CD4-positive, alpha-beta T cell treated with Interleukin-17A for 4 hours (primary cell): ENCODE measurements at regions not wholly inside any gene's neighbourhood (a gene's known extent, or its start where the extent isn't known, plus 50 kb on each side); places are given as distances from the start of the nearest gene placed in this dataset.
"Not testable (repeated sequence)": the region's sequence is repeated elsewhere in the genome, so short reads cannot be mapped to it uniquely, and the experiment has no call there.

Experiments used
- DNase-seq: peaks from one replicate; pipeline ENCODE4 v3.0.0-alpha.2; 2020; ENCODE audit warnings: mixed read lengths

DNA sequence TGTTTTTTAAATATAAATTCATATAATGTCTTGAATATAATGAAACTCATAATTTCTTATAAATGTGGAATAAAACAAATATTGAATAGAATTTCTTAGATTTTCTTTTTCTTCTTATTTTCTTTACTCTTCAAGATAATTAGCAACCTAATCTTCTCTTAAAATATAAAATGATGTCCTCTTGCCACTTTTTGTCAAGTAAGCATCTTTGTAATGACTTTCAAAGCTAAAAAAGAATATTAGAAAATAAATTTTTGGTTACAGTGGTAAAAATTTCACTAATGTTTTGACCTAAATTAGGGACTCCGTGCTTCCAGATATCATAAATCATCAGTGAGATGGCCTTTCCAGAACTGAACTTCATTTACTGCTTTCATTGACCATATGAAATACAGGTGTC lies 846.4 kb downstream of the FRK start:
- DNase-seq: no peak

GRCh38 chr6:115203381-115203780 lies 857.3 kb downstream of the FRK start:
- DNase-seq: no peak

GRCh38 chr6:115194981-115195638 lies 852.3 kb upstream of the HS3ST5 start:
- no peak for DNase-seq

- no peak for DNase-seq
Measured at GRCh38 chr6:115191989-115192388, 849.2 kb upstream of the HS3ST5 start.

- DNase-seq: no peak
Measured at GRCh38 chr6:115190534-115190933, 847.7 kb upstream of the HS3ST5 start.

DNA sequence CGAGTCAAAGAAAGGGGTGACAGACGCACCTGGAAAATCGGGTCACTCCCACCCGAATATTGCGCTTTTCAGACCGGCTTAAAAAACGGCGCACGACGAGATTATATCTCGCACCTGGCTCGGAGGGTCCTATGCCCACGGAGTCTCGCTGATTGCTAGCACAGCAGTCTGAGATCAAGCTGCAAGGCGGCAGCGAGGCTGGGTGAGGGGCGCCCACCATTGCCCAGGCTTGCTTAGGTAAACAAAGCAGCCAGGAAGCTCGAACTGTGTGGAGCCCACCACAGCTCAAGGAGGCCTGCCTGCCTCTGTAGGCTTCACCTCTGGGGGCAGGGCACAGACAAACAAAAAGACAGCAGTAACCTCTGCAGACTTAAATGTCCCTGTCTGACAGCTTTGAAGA lies 832.6 kb upstream of the HS3ST5 start:
- DNase-seq: not testable (repeated sequence)

DNA sequence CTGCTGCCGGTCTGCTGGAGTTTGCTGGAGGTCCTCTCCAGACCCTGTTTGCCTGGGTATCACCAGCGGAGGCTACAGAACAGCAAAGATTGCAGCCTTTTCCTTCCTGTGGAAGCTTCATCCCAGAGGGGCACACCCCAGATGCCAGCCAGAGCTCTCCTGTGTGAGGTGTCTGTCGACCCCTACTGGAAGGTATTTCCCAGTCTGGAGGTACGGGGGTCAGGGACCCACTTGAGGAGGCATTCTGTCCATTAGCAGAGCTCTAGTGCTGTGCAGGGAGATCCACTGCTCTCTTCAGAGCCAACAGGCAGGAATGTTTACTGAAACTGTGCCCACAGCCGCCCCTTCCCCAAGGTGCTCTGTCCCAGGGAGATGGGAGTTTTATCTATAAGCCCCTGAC lies 823.1 kb upstream of the HS3ST5 start:
- not testable (repeated sequence) for DNase-seq

GRCh38 chr6:115159733-115160132 lies 816.9 kb upstream of the HS3ST5 start:
- no peak for DNase-seq

- no peak for DNase-seq
Measured at GRCh38 chr6:115137910-115138309, 795.1 kb upstream of the HS3ST5 start.

GRCh38 chr6:115133790-115134189 lies 791.0 kb upstream of the HS3ST5 start:
- no peak for DNase-seq

GRCh38 chr6:115131709-115132490 lies 789.1 kb upstream of the HS3ST5 start:
- no peak for DNase-seq

- not testable (repeated sequence) for DNase-seq
Measured at GRCh38 chr6:115121513-115121912, 778.7 kb upstream of the HS3ST5 start.

DNA sequence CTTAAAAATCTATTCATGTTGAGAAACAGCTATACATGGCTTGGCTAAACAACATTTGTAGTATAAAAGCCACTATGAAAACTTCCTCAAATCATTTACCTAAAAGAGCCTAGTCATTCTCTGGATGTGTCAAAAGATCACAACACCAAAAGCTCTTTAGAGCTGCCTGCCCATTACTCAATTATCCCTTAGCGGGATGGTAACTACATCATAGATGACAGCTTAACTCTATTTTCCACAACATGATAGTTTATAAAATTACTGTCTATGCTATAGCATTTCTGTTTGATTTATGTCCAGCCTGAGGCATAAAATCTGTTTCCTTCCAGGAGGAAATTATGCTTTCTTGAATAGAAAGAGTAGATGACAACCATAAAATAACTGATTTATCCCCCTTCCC lies 777.6 kb upstream of the HS3ST5 start:
- no peak for DNase-seq

GRCh38 chr6:115091461-115091860 lies 748.6 kb upstream of the HS3ST5 start:
- DNase-seq: no peak

DNA sequence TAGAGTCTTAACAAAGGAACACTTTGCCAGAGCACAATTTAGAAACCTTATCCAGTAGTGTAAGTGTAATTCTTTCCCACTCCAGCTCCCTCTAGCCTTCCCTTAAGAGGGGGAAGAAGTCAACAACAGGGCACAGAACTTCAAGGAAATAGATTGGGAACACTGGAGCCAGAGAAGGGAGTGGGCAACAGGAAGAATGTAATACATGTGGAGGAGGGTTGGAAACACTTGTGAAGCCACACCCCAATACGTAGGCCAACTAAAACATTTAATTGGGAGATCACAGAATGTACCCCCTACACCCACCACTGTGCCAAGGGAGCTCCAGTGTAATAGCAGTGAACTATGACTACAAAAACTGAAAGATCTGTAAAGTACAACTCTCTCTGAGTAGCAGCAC lies 735.7 kb upstream of the HS3ST5 start:
- no peak for DNase-seq

- no peak for DNase-seq
Measured at GRCh38 chr6:115071962-115072361, 729.1 kb upstream of the HS3ST5 start.

DNA sequence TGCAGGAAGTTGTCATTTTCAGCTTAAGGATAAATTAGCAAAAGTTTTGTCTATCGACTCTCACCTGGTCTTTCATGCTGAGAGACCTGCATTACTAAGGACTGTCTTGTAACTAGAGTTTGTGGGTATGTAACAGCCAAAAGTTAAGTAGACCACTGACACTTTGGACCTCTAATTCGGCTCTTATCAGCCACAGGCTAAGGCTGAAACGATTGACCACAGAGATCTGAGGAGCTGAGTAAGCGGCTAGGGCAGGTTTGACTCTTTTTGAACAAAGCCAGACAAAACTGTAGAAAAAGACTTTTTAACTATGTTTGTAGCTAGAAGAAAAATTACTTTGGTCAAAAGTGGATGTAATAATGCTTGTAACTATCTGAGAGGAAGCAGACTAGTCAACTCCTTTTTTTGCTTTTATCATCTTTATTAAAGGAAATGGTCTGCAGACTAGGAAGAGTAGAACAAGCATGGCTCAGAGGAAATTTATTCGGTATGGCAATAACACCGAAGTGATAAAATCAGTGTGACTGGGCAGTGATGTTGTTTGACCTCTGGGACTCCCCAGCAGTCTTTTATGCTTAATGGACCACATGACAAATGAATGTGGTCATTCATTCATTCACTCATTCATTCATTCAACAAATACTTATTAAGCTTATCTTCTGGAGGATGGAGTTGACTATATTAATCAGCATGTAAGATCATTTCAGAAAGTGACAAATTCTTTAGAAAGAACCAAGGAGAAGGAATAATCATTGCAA lies 725.0 kb upstream of the HS3ST5 start:
- no peak for DNase-seq

- DNase-seq: no peak
Measured at GRCh38 chr6:115064680-115065079, 721.9 kb upstream of the HS3ST5 start.

DNA sequence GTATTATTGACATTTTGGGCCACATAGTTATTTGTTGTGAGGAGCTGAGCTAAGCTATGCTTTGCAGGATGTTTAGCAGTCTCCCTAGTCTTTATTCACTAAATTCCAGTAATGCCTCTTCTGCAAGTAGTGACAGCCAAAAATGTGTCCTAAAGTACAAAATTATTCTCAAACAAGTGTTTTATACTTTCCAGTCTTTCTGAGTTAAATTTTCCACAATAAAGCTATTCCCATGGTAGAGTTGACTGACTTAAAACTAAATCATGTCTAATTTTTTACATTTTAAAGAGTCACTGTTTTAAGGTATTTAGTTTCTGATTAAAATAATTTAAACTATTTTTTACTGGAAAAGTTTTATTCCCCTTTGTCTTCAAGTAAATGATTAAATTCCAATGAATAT lies 717.8 kb upstream of the HS3ST5 start:
- no peak for DNase-seq

GRCh38 chr6:115058414-115059211 lies 715.8 kb upstream of the HS3ST5 start:
- no peak for DNase-seq

DNA sequence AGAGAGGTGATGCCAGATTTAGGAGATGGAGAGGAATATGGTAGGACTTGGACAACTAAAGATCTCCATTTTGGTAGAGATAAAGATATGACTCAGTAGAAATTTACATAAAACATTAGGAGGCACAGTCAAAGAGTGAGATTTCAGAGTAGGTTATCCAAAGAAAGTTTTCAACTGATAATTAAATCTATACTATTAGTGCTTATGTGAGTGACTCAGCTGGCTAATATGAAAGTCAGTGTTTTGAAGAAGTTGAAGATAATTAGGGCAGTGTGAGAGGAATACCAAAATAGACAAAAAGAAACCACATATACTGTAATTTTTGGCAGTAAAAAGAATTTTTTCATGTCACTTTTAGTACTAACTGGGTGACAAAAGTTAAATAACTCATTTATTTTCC lies 712.8 kb upstream of the HS3ST5 start:
- DNase-seq: no peak

- not testable (repeated sequence) for DNase-seq
Measured at GRCh38 chr6:115054242-115054641, 711.4 kb upstream of the HS3ST5 start.
